Hepatic stellate cell (primary cell): ENCODE measurements at regions not wholly inside any gene's neighbourhood (a gene's known extent, or its start where the extent isn't known, plus 50 kb on each side); places are given as distances from the start of the nearest gene placed in this dataset.
"Not testable (repeated sequence)": the region's sequence is repeated elsewhere in the genome, so short reads cannot be mapped to it uniquely, and the experiment has no call there.

Experiments used
- DNase-seq: peaks from one replicate; pipeline ENCODE4 v3.0.0; 2011; ENCODE audit warnings: low spot score

GRCh38 chr15:62324382-62324781, 159.3 kb upstream of the C2CD4B start:
- no peak for DNase-seq

GRCh38 chr15:62325597-62325996, 160.5 kb upstream of the C2CD4B start:
- DNase-seq: no peak

- DNase-seq: no peak
These were observed 161.5 kb upstream of the C2CD4B start for GRCh38 chr15:62326460-62327011.

- no peak for DNase-seq
These were observed 162.3 kb upstream of the C2CD4B start for GRCh38 chr15:62327406-62327805.

GRCh38 chr15:62332472-62332871, 167.4 kb upstream of the C2CD4B start:
- not testable (repeated sequence) for DNase-seq

GRCh38 chr15:62334536-62334935, 169.5 kb upstream of the C2CD4B start:
- no peak for DNase-seq

- DNase-seq: no peak
These were observed 172.8 kb upstream of the C2CD4B start for GRCh38 chr15:62337934-62338333.

GRCh38 chr15:62338497-62338896, 173.4 kb upstream of the C2CD4B start:
- no peak for DNase-seq

GRCh38 chr15:62342959-62343358, 177.9 kb upstream of the C2CD4B start:
- no peak for DNase-seq

GRCh38 chr15:62343397-62343796, 178.3 kb upstream of the C2CD4B start:
- DNase-seq: no peak

- DNase-seq: no peak
These were observed 179.9 kb upstream of the C2CD4B start for GRCh38 chr15:62344806-62345539.

- DNase-seq: no peak
These were observed 181.1 kb upstream of the C2CD4B start for GRCh38 chr15:62346168-62346567.

GRCh38 chr15:62348118-62348517, 183.0 kb upstream of the C2CD4B start:
- no peak for DNase-seq

- no peak for DNase-seq
These were observed 183.5 kb upstream of the C2CD4B start for GRCh38 chr15:62348623-62349022.

GRCh38 chr15:62352817-62353216, 187.7 kb upstream of the C2CD4B start:
- DNase-seq: no peak

GRCh38 chr15:62357431-62357830, 192.3 kb upstream of the C2CD4B start:
- no peak for DNase-seq

- DNase-seq: no peak
These were observed 194.3 kb upstream of the C2CD4B start for GRCh38 chr15:62359416-62359815.

GRCh38 chr15:62360332-62361097, 195.4 kb upstream of the C2CD4B start:
- DNase-seq: no peak

GRCh38 chr15:62362144-62362543, 197.1 kb upstream of the C2CD4B start:
- DNase-seq: no peak

- DNase-seq: peak; percentile 43
These were observed 197.5 kb upstream of the C2CD4B start for GRCh38 chr15:62362608-62363007.

GRCh38 chr15:62363913-62364312, 198.8 kb upstream of the C2CD4B start:
- no peak for DNase-seq

- no peak for DNase-seq
These were observed 200.8 kb upstream of the C2CD4B start for GRCh38 chr15:62365795-62366442.

GRCh38 chr15:62369454-62369853, 204.4 kb upstream of the C2CD4B start:
- DNase-seq: no peak
